Astrocyte (in vitro differentiated cells and primary cell): ENCODE measurements at regions not wholly inside any gene's neighbourhood (a gene's known extent, or its start where the extent isn't known, plus 50 kb on each side); places are given as distances from the start of the nearest gene placed in this dataset.

Experiments
- DNase-seq: peaks from one replicate; pipeline ENCODE4 v3.0.0-alpha.2; 2010; ENCODE audit warnings: low read depth
- FAIRE-seq: peaks from 2 replicates; lab custom pipeline; 2011; peaks lifted over from hg19 to GRCh38; lab: Jason Lieb, UNC
- H2AFZ ChIP-seq: 2 replicates; pipeline ENCODE4 v1.6.0; 2012; ENCODE audit warnings: low read depth, low read length, inconsistent platforms
- H3K27ac ChIP-seq: 2 replicates; pipeline ENCODE4 v1.5.1; 2011; ENCODE audit warnings: low read depth, low read length, inconsistent platforms
- H3K27me3 ChIP-seq: 2 replicates; pipeline ENCODE4 v1.6.0; 2011; ENCODE audit warnings: low read length, inconsistent platforms; ENCODE audit not compliant: insufficient read depth
- H3K36me3 ChIP-seq: 2 replicates; pipeline ENCODE4 v1.5.1; 2011; ENCODE audit warnings: low read length, inconsistent platforms; ENCODE audit not compliant: insufficient read depth
- H3K4me1 ChIP-seq: 2 replicates; pipeline ENCODE4 v1.5.1; 2011; ENCODE audit warnings: low read length, inconsistent platforms; ENCODE audit not compliant: insufficient read depth
- H3K4me2 ChIP-seq: 2 replicates; pipeline ENCODE4 v1.6.0; 2012; ENCODE audit warnings: low read length, inconsistent platforms
- H3K4me3 ChIP-seq: 2 replicates; pipeline ENCODE4 v1.5.1; 2011; ENCODE audit warnings: low read depth, mild to moderate bottlenecking, low read length, inconsistent platforms; ENCODE audit not compliant: insufficient read depth
- H3K79me2 ChIP-seq: 2 replicates; pipeline ENCODE4 v1.6.0; 2012; ENCODE audit warnings: mild to moderate bottlenecking, low read length, inconsistent platforms; ENCODE audit not compliant: insufficient read depth
- H3K9ac ChIP-seq: 2 replicates; pipeline ENCODE4 v1.6.0; 2012; ENCODE audit warnings: mild to moderate bottlenecking, low read length, inconsistent platforms
- H3K9me3 ChIP-seq: 2 replicates; pipeline ENCODE4 v1.5.1; 2012; ENCODE audit warnings: low read depth, mild to moderate bottlenecking, low read length, inconsistent platforms; ENCODE audit not compliant: insufficient read depth
- H4K20me1 ChIP-seq: 2 replicates; pipeline ENCODE4 v1.6.0; 2012; ENCODE audit warnings: low read length, inconsistent platforms; ENCODE audit not compliant: insufficient read depth
- H3K27ac Mint-ChIP-seq: one replicate; pipeline ENCODE4 v1.8.0; 2021; ENCODE audit warnings: mild to moderate bottlenecking, mixed read lengths; ENCODE audit not compliant: unreplicated experiment
- H3K27me3 Mint-ChIP-seq: one replicate; pipeline ENCODE4 v1.8.0; 2021; ENCODE audit warnings: low read depth, mixed read lengths; ENCODE audit not compliant: unreplicated experiment
- H3K36me3 Mint-ChIP-seq: one replicate; pipeline ENCODE4 v1.8.0; 2021; ENCODE audit warnings: low read depth, mixed read lengths; ENCODE audit not compliant: unreplicated experiment
- H3K4me1 Mint-ChIP-seq: one replicate; pipeline ENCODE4 v1.8.0; 2021; ENCODE audit warnings: low read depth, mixed read lengths; ENCODE audit not compliant: unreplicated experiment
- H3K4me3 Mint-ChIP-seq: one replicate; pipeline ENCODE4 v1.8.0; 2021; ENCODE audit warnings: mild to moderate bottlenecking, moderate library complexity, mixed read lengths; ENCODE audit not compliant: unreplicated experiment
- H3K9me3 Mint-ChIP-seq: one replicate; pipeline ENCODE4 v1.8.0; 2021; ENCODE audit warnings: mild to moderate bottlenecking, mixed read lengths; ENCODE audit not compliant: unreplicated experiment
- CTCF ChIP-seq: IDR thresholded peaks from 2 replicates; pipeline ENCODE4 v1.5.1; 2011; ENCODE audit warnings: low read depth, mild to moderate bottlenecking, inconsistent platforms, low read length, moderate library complexity; ENCODE audit not compliant: insufficient read depth
- EZH2 ChIP-seq: IDR thresholded peaks from 2 replicates; pipeline ENCODE4 v1.6.1; 2012; ENCODE audit warnings: mild to moderate bottlenecking, low read length, inconsistent platforms; ENCODE audit not compliant: insufficient read depth

GRCh38 chr3:105039004-105039403 is 327.7 kb upstream of the ALCAM start:
- Histone ChIP-seq H2AFZ (no peak overlapping the region), H3K4me1 (no peaks in the 10 kb centered on the region), H3K9ac (no peak overlapping the region), H3K9me3 (no peaks in the 10 kb centered on the region), H3K4me3 (no peak overlapping the region), H3K4me2 (no peak overlapping the region), H3K79me2 (no peaks in the 10 kb centered on the region), H3K36me3 (no peaks in the 10 kb centered on the region), H3K27me3 (no peaks in the 10 kb centered on the region), H3K27ac (no peak overlapping the region), H4K20me1 (no peaks in the 10 kb centered on the region)
- H3K9me3 Mint-ChIP-seq: no peaks in the 10 kb centered on the region
- H3K27ac Mint-ChIP-seq: no peak overlapping the region
- no peak for TF ChIP-seq EZH2
- no peak for TF ChIP-seq CTCF
- H3K4me3 Mint-ChIP-seq: no peak overlapping the region
- H3K4me1 Mint-ChIP-seq: no peaks in the 10 kb centered on the region
- DNase-seq (no peak), FAIRE-seq (no peak)
- H3K27me3 Mint-ChIP-seq: no peaks in the 10 kb centered on the region
- no peaks in the 10 kb centered on the region for H3K36me3 Mint-ChIP-seq

DNA sequence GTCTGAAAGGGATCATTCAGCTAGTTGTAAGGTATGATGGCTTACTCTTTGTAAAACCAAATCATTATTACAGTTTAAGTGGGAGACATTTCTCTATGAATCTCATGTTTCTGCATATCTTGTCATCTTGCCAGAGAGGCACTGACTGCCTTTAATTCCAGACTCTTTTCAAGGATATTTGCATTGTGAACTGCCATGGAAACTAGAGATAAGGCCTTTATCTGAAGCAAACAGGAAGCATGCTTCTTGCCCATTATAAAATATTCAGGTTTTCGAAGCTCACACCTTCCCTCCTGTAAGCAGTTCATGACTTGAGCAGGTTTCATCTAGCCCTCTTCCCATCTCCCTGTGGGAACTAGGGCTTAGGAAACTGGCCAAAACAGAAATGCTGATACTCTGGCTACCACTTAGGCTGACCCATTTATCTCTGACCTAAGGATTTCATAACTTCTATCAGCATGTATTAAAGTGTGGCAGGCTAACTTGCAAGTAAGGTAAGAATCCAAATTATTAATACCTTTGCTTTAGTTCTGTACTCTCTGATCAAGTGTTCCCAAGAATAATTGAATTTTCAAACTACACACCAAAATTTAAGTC is 326.6 kb upstream of the ALCAM start:
- Histone ChIP-seq H3K4me1 (no peaks in the 10 kb centered on the region), H3K9me3 (no peaks in the 10 kb centered on the region), H3K4me2 (no peak overlapping the region), H3K27me3 (no peaks in the 10 kb centered on the region), H3K4me3 (no peak overlapping the region), H3K36me3 (no peaks in the 10 kb centered on the region), H2AFZ (no peak overlapping the region), H3K79me2 (no peaks in the 10 kb centered on the region), H3K27ac (no peak overlapping the region), H4K20me1 (no peaks in the 10 kb centered on the region), H3K9ac (no peak overlapping the region)
- Mint-ChIP-seq H3K9me3 (no peaks in the 10 kb centered on the region), H3K27me3 (no peaks in the 10 kb centered on the region), H3K4me1 (no peaks in the 10 kb centered on the region), H3K27ac (no peak overlapping the region), H3K4me3 (no peak overlapping the region), H3K36me3 (no peaks in the 10 kb centered on the region)
- TF ChIP-seq EZH2: no peak
- TF ChIP-seq CTCF: no peak
- DNase-seq (peak; percentile 39), FAIRE-seq (no peak)

GRCh38 chr3:105042586-105042985 is 324.1 kb upstream of the ALCAM start:
- no peak for DNase-seq
- H3K9me3 ChIP-seq: no peaks in the 10 kb centered on the region
- H3K27ac Mint-ChIP-seq: no peak overlapping the region
- H3K79me2 ChIP-seq: no peaks in the 10 kb centered on the region
- TF ChIP-seq EZH2 (no peak), CTCF (no peak)
- H3K4me2 ChIP-seq: no peak overlapping the region
- H3K27ac ChIP-seq: no peak overlapping the region
- no peak for FAIRE-seq
- H3K4me3 Mint-ChIP-seq: no peak overlapping the region
- no peaks in the 10 kb centered on the region for H4K20me1 ChIP-seq
- H3K9me3 Mint-ChIP-seq: no peaks in the 10 kb centered on the region
- no peaks in the 10 kb centered on the region for H3K4me1 Mint-ChIP-seq
- H3K4me1 ChIP-seq: no peaks in the 10 kb centered on the region
- H3K36me3 ChIP-seq: no peaks in the 10 kb centered on the region
- H3K27me3 Mint-ChIP-seq: no peaks in the 10 kb centered on the region
- H3K27me3 ChIP-seq: no peaks in the 10 kb centered on the region
- no peak overlapping the region for H3K9ac ChIP-seq
- H3K4me3 ChIP-seq: no peak overlapping the region
- no peak overlapping the region for H2AFZ ChIP-seq
- no peaks in the 10 kb centered on the region for H3K36me3 Mint-ChIP-seq
